NT2/D1 (cell line): ENCODE measurements at regions not wholly inside any gene's neighbourhood (a gene's known extent, or its start where the extent isn't known, plus 50 kb on each side); places are given as distances from the start of the nearest gene placed in this dataset.

Experiments
- DNase-seq: peaks from one replicate; pipeline ENCODE4 v3.0.0-alpha.2; 2011; ENCODE audit warnings: low read depth, low spot score
- H3K27me3 ChIP-seq: 2 replicates; pipeline ENCODE4 v1.6.0; 2011; ENCODE audit warnings: mild to moderate bottlenecking; ENCODE audit not compliant: insufficient read length, insufficient read depth
- H3K36me3 ChIP-seq: 2 replicates; pipeline ENCODE4 v1.6.1; 2011; ENCODE audit warnings: mild to moderate bottlenecking, low read length, mixed read lengths; ENCODE audit not compliant: insufficient read depth, insufficient read length
- H3K4me1 ChIP-seq: 2 replicates; pipeline ENCODE4 v1.5.1; 2011; ENCODE audit not compliant: insufficient read depth, insufficient read length
- H3K4me3 ChIP-seq: 2 replicates; pipeline ENCODE4 v1.5.1; 2011; ENCODE audit warnings: low read depth; ENCODE audit not compliant: insufficient read length
- H3K9ac ChIP-seq: 2 replicates; pipeline ENCODE4 v1.6.0; 2011; ENCODE audit warnings: low read depth; ENCODE audit not compliant: insufficient read length
- H3K9me3 ChIP-seq: 2 replicates; pipeline ENCODE4 v1.5.1; 2011; ENCODE audit warnings: mild to moderate bottlenecking, low read length; ENCODE audit not compliant: insufficient read depth
- SUZ12 ChIP-seq: IDR thresholded peaks from 2 replicates; pipeline ENCODE4 v1.6.1; 2011; ENCODE audit not compliant: insufficient read length, insufficient read depth; ENCODE audit errors: extremely low read depth
- YY1 ChIP-seq: IDR thresholded peaks from 2 replicates; pipeline ENCODE4 v1.6.1; 2011; ENCODE audit not compliant: insufficient read length, insufficient read depth
- ZNF274 ChIP-seq: IDR thresholded peaks from 2 replicates; pipeline ENCODE4 v1.6.1; 2011; ENCODE audit warnings: mild to moderate bottlenecking, low read depth, low read length

DNA sequence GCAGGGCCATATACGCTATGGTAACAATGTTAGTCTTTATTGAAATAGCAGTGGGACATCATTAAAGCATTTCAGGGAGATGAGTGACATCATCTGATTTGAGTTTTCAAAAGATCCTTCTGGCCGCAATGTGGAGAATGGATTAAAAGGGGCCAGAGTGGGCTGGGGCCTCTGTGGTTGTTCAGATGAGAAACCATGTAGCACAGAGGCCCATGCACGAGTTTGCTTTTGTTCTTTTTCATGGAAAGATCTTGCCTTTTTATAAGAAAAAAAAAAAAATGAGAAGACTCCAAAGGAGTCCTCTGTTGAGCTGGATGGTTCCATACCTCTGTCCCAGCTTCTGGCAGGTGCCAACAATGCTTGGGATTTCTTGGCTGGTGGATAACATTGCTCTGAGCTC lies 173.5 kb upstream of the SPRY4 start:
- peaks cover 2% of the 10 kb centered on the region for H3K4me1 ChIP-seq
- no peak for DNase-seq
- H3K36me3 ChIP-seq: no peaks in the 10 kb centered on the region
- H3K4me3 ChIP-seq: no peak overlapping the region
- H3K9ac ChIP-seq: no peak overlapping the region
- H3K9me3 ChIP-seq: no peaks in the 10 kb centered on the region
- TF ChIP-seq YY1: no peak
- no peak for TF ChIP-seq SUZ12
- no peak for TF ChIP-seq ZNF274
- H3K27me3 ChIP-seq: no peaks in the 10 kb centered on the region

DNA sequence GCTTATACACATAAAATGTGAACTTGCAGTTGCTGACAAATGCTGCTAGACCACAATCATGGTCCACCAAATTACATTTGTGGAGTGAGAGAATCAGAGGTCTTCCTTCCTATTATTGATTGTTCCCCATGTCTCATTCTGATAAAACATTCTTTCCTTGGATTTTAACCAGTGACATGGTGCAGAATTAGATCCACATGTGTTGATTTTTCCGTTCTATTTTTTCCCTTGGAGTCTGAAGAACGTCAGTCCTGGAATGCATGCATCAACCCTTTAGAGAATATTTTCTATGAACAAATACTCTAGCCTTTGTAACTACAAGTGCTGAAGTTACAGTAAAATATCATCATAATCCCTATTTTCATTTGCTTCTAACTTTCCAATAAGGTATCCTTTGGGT lies 170.7 kb upstream of the SPRY4 start:
- Histone ChIP-seq H3K4me1 (peaks cover 4% of the 10 kb centered on the region), H3K4me3 (no peak overlapping the region), H3K9ac (no peak overlapping the region), H3K9me3 (no peaks in the 10 kb centered on the region), H3K27me3 (no peaks in the 10 kb centered on the region), H3K36me3 (no peaks in the 10 kb centered on the region)
- TF ChIP-seq SUZ12: no peak
- TF ChIP-seq ZNF274: no peak
- no peak for TF ChIP-seq YY1
- no peak for DNase-seq

DNA sequence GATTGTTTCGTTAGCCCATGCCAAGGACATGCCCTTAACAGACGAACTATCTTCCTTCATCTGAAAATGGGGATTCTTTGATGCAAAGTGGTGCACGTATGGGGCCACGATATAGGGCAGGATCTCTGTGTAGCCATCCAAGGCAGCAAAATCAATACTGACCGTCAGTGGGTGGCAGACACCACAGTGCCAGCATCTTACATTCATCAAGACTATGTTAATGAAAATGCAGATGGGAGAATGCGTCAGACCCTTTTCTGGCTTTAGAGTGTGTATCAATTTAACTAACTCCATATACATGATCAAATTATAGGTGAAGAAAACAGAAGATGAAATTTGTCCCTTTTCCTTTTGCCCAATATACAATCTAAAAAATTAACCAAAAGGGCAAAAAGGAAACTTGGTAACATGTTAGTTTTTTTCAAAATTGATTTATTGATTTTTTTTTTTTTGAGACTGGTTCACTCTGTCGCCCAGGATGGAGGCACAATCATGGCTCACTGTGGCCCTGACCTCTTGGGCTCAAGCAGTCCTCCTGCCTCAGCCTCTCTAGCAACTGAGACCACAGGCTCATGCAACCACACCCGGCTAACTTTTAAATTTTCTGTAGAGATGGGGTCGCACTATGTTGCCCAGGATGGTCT lies 169.2 kb upstream of the SPRY4 start:
- H3K4me1 ChIP-seq: peaks cover 2% of the 10 kb centered on the region
- H3K4me3 ChIP-seq: no peak overlapping the region
- no peaks in the 10 kb centered on the region for H3K9me3 ChIP-seq
- no peaks in the 10 kb centered on the region for H3K36me3 ChIP-seq
- no peak overlapping the region for H3K9ac ChIP-seq
- H3K27me3 ChIP-seq: no peaks in the 10 kb centered on the region
- no peak for DNase-seq
- TF ChIP-seq ZNF274 (no peak), YY1 (no peak)

DNA sequence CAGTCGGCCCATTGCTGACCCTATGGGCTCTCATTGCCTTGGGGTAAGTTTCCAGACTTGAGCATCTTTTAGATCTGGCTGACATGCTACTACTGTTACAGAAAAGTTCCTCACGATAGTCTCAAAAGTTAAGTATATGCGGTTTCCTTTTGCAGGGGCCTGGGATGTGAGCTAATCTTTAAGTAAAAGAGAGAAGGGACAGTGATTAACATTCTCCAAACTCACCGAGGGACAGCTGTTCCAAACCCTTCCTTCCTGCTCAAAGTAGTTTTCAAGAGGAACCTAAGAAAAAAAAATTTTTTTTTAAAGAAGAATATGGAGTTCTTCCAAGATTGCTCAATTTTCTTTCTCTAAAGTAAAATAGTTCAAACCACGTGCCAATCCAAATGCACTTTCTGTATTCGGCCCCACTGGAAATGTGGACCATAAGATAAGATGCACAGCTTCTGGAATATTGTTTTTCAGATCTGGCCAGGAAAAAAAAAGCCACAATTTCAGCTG lies 168.0 kb upstream of the SPRY4 start:
- Histone ChIP-seq H3K9ac (no peak overlapping the region), H3K9me3 (no peaks in the 10 kb centered on the region), H3K4me1 (peaks cover 2% of the 10 kb centered on the region), H3K27me3 (no peaks in the 10 kb centered on the region), H3K36me3 (no peaks in the 10 kb centered on the region), H3K4me3 (no peak overlapping the region)
- no peak for TF ChIP-seq ZNF274
- TF ChIP-seq YY1: no peak
- no peak for TF ChIP-seq SUZ12
- no peak for DNase-seq

DNA sequence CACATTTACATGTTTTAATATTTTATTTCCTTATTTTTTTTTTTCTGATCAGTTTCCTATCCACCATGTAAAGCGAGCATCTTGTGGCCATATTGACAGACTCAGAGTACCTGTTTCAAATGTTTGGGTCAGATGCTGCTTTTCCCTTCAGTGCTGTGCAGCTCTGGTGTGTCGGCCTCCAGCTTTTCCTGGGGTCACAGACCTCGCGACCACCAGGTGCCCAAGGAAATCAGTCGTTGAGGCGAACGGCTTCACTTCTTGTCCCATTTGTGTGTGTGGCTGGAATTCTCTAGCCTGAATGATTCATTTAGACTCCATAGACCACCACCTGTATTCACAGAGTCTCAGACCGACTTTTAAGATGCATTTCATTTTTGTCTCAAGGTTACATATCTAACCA lies 166.9 kb upstream of the SPRY4 start:
- Histone ChIP-seq H3K9me3 (no peaks in the 10 kb centered on the region), H3K4me1 (peaks cover 2% of the 10 kb centered on the region), H3K36me3 (no peaks in the 10 kb centered on the region), H3K4me3 (no peak overlapping the region), H3K9ac (no peak overlapping the region), H3K27me3 (no peaks in the 10 kb centered on the region)
- TF ChIP-seq SUZ12 (no peak), YY1 (no peak), ZNF274 (no peak)
- no peak for DNase-seq

DNA sequence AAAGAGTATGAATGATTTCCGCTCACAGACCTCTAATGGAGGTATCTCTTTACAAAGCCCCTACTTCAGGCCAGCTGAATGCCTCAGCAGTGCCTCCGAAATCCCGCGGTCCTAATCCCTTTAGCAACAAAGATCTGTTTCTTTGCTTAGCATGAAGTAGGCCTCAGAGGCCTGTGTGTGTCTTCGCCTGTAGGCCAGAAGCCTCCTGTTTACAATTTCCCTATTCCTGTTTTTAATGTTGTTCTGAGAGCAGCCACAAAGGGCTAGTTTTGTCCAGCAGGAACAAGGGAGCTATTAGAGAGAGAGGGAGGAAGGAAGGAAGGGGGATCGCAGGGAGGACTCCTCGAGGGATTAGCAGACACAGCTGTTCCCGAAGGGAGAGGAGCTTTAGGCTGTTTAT lies 166.4 kb upstream of the SPRY4 start:
- Histone ChIP-seq H3K9ac (no peak overlapping the region), H3K36me3 (no peaks in the 10 kb centered on the region), H3K4me1 (peaks cover 2% of the 10 kb centered on the region), H3K4me3 (no peak overlapping the region), H3K9me3 (0 out of 2 replicates have a peak, but pooled peaks cover 3% of the 10 kb centered on the region), H3K27me3 (no peaks in the 10 kb centered on the region)
- no peak for TF ChIP-seq YY1
- TF ChIP-seq SUZ12: no peak
- no peak for TF ChIP-seq ZNF274
- DNase-seq: no peak

DNA sequence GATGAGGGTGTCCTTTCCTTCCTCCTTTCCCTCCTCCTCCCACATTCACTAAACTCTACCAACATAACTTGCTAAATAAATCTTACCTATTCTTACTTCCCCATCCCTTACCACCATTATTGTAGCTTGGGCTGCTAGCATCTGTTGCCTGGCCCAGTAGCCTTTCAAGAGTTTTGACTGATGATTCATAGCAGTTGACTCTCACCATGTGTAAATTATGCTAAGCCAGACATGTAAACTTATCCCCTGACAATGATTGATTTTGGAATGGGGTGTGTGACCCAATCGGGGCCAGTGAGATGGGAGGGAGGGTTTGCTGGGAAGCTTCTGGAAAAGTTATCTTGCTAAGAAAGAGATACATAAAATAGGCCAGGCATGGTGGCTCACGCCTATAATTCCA lies 161.8 kb upstream of the SPRY4 start:
- Histone ChIP-seq H3K27me3 (no peaks in the 10 kb centered on the region), H3K9me3 (peaks cover 17% of the 10 kb centered on the region; the same call in 1 of the 2 replicates), H3K4me1 (peaks cover 2% of the 10 kb centered on the region), H3K4me3 (no peak overlapping the region), H3K9ac (no peak overlapping the region), H3K36me3 (no peaks in the 10 kb centered on the region)
- no peak for DNase-seq
- TF ChIP-seq SUZ12: no peak
- no peak for TF ChIP-seq ZNF274
- TF ChIP-seq YY1: no peak
